ENCODE measurements at regions not wholly inside any gene's neighbourhood (a gene's known extent, or its start where the extent isn't known, plus 50 kb on each side); places are given as distances from the start of the nearest gene placed in this dataset.

- no peak for TF ChIP-seq POLR2A (IDR thresholded peaks at IDR 0.05)
- TF ChIP-seq, protein P1, sequence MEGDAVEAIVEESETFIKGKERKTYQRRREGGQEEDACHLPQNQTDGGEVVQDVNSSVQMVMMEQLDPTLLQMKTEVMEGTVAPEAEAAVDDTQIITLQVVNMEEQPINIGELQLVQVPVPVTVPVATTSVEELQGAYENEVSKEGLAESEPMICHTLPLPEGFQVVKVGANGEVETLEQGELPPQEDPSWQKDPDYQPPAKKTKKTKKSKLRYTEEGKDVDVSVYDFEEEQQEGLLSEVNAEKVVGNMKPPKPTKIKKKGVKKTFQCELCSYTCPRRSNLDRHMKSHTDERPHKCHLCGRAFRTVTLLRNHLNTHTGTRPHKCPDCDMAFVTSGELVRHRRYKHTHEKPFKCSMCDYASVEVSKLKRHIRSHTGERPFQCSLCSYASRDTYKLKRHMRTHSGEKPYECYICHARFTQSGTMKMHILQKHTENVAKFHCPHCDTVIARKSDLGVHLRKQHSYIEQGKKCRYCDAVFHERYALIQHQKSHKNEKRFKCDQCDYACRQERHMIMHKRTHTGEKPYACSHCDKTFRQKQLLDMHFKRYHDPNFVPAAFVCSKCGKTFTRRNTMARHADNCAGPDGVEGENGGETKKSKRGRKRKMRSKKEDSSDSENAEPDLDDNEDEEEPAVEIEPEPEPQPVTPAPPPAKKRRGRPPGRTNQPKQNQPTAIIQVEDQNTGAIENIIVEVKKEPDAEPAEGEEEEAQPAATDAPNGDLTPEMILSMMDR (IDR thresholded peaks at IDR 0.05), result no peak
Observed at GRCh38 chr2:75894170-75894569, 183.5 kb upstream of the GCFC2 start.

Measured in uterus (tissue), 2 donors.